HFF-Myc (cell line): ENCODE measurements at regions not wholly inside any gene's neighbourhood (a gene's known extent, or its start where the extent isn't known, plus 50 kb on each side); places are given as distances from the start of the nearest gene placed in this dataset.

Experiments used
- DNase-seq: peaks from one replicate; pipeline ENCODE4 v3.0.0-alpha.2; 2011; ENCODE audit warnings: low read depth; ENCODE audit errors: extremely low read depth
- H3K4me3 ChIP-seq: replicated peaks from 2 replicates; pipeline ENCODE4 v1.5.1; 2011; ENCODE audit warnings: low read depth, mild to moderate bottlenecking, control low read depth, low read length
- TF ChIP-seq, protein P1 (sequence below): IDR thresholded peaks from 2 replicates; pipeline ENCODE4 v1.5.1; 2012; ENCODE audit warnings: mild to moderate bottlenecking, low read depth, low read length, control low read depth; ENCODE audit errors: missing control alignments

DNA sequence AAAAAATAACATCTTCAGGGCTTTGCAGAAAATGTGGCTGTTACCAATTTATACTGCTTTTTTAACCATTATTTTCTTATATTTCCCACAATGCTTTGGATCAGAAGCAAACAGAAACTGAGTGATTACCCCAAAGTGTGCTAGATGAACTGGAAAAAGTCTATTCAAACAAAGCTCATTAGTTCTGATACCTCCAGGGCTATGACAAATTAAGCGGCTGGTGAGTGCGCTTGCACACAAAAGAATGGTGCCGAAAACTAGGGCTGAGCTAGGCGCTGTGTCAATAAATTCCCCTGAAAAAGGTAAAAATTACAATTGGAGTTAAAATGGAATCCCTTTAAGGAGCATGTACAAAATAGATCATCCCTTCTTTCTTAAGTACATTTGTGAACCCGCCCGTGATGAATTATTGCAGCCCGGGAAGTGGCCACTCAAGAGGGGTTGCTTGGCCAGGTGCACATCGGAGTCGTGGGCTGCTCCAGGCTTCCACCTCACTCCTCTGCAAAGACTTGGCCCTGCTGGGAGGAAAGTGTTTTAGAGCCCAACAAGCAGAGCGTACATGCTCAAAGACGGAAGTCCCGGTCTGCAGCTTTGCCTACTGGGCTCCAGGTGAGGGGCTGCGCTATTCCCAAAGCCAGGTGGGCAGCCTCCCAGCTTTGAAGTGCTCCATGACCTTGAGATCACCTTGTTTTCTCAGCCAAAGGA, 164.0 kb upstream of the ZNF507 start:
- H3K4me3 ChIP-seq = no peak overlapping the region
- no peak for DNase-seq
- TF ChIP-seq, protein P1, sequence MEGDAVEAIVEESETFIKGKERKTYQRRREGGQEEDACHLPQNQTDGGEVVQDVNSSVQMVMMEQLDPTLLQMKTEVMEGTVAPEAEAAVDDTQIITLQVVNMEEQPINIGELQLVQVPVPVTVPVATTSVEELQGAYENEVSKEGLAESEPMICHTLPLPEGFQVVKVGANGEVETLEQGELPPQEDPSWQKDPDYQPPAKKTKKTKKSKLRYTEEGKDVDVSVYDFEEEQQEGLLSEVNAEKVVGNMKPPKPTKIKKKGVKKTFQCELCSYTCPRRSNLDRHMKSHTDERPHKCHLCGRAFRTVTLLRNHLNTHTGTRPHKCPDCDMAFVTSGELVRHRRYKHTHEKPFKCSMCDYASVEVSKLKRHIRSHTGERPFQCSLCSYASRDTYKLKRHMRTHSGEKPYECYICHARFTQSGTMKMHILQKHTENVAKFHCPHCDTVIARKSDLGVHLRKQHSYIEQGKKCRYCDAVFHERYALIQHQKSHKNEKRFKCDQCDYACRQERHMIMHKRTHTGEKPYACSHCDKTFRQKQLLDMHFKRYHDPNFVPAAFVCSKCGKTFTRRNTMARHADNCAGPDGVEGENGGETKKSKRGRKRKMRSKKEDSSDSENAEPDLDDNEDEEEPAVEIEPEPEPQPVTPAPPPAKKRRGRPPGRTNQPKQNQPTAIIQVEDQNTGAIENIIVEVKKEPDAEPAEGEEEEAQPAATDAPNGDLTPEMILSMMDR = no peak

- no peak for DNase-seq
- TF ChIP-seq, protein P1 = no peak
- no peak overlapping the region for H3K4me3 ChIP-seq
These were observed 158.7 kb upstream of the ZNF507 start for GRCh38 chr19:32186542-32187330.

DNA sequence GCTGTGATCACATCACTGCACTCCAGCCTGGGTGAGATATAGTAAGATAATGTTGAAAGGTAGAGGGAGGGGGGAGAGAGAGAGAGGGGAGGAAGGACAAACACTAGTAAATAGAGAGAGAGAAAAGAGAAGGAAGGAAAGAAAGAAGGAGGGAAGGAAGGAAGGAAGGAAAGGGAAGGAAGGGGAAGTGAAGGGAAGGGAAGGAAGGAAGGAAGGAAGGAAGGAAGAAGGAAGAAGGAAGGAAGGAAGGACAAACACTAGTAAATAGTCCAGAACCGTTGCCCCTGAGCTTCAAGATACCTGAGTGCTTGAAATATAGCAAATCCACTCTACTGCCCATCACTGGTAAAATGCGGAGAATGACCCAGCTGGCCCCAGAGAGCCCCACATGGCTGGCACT, 156.5 kb upstream of the ZNF507 start:
- TF ChIP-seq, protein P1 = no peak
- no peak overlapping the region for H3K4me3 ChIP-seq
- DNase-seq = no peak

- TF ChIP-seq, protein P1 = no peak
- DNase-seq = no peak
These were observed 155.3 kb upstream of the ZNF507 start for GRCh38 chr19:32189956-32190706.

GRCh38 chr19:32191921-32192320, 153.5 kb upstream of the ZNF507 start:
- no peak overlapping the region for H3K4me3 ChIP-seq
- no peak for DNase-seq
- TF ChIP-seq, protein P1 = no peak

More at GRCh38 chr19:32189956-32190706, 155.3 kb upstream of the ZNF507 start:
- no peak overlapping the region for H3K4me3 ChIP-seq

GRCh38 chr19:32195706-32196610, 149.5 kb upstream of the ZNF507 start:
- DNase-seq = no peak
- no peak overlapping the region for H3K4me3 ChIP-seq
- TF ChIP-seq, protein P1 = no peak
